ENCODE measurements at regions not wholly inside any gene's neighbourhood (a gene's known extent, or its start where the extent isn't known, plus 50 kb on each side); places are given as distances from the start of the nearest gene placed in this dataset.
"Not testable (repeated sequence)": the region's sequence is repeated elsewhere in the genome, so short reads cannot be mapped to it uniquely, and the experiment has no call there.

DNA sequence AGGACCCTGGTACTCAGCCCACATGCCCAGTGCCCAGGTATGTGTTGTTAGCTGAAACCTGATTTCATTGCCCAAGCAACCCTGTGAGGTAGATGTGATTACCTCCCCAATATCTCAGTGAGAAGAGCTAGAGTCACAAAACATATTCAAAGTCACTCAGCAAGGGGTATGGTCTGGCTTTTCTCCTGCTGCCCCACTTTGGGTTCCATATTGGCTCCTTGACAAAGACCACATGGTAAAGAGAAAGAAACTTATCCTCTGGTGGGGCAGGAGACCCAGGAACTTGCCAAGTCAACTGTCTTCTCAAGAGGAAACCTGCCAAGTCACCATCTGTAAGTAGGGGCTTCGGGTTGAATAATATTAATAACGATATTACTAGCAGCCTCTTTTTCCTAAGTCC, 148.3 kb upstream of the LMCD1 start:
- no peak for DNase-seq (ENCODE audit: low spot score)

DNA sequence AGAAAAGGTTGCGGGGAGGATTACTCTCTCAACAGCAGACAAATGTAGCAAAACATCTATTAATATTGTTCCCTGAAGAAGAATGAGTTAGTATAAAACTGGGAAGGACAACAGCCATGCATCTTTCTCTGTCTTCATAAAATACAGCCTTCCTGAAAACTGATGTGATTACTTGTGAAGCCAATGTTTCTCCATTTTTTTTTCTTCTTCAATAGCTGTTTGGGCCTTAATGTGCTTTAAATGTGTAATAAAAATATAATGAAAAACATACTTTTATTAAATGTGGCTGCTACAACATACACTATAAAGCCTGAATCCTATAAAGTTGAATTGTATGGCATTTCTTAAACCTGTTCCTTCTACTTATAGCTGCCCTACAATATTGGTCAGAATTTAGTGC, 146.3 kb upstream of the LMCD1 start:
- DNase-seq (ENCODE audit: low spot score), result no peak

- DNase-seq (ENCODE audit: low spot score), result not testable (repeated sequence)
These were observed 145.6 kb upstream of the LMCD1 start for GRCh38 chr3:8356066-8356465.

DNA sequence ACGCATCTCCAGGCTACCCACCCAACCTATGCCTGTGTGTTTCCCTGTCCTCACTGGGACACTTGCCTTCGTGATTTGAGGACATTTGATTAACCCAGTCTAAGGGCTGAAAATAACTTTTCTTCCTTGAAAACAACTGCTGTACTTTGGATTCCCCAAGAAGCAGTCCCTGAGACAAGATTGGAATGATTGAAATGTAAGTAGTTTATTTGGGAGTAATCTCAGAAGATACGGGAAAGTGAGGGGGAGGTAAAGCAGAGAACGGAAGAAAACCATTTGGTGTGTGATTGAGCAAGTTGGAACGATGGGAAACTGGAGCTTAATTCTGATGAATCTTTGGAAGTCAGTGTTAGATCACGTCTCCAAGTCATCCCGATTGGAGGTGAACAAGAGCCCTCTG, 143.8 kb upstream of the LMCD1 start:
- DNase-seq (ENCODE audit: low spot score), result no peak

DNA sequence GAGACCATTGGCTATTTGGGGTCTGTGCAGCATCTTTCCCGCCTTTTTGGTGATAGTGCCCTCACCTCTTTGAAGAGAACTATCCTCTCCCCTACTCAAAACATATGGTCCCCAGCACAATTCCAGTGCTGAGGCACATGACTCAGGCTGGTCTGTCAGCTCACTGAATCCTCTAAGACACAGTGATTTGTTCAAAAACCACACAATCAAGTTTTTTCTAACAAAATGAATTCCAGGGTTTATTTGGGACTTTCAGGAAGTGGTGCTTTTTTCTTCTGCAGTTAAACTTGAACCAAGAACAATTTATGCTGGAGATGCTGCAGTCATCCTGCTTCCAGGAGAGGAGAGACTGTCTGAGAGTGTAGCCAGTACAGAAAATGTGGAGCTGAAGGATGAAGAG, 142.5 kb upstream of the LMCD1 start:
- DNase-seq (ENCODE audit: low spot score), result no peak

DNA sequence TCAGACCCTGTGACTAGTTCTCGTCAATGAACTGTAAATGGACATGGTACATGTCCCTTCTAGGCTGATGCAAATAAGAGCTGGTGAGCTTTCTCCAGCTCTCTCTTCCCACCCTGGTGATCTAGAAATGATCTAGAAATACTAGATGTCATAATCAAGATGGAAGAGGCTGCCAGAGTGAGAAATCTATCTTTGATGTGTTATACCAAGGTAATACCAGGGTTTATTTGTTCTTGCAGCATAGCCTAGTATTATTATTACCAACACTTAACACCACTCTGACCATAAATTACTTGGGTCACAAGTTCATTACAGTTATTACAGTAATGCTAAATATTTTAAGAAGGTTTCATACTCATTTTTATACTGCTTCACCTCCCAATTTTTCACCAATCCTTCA, 138.4 kb upstream of the LMCD1 start:
- DNase-seq (ENCODE audit: low spot score), result no peak

DNA sequence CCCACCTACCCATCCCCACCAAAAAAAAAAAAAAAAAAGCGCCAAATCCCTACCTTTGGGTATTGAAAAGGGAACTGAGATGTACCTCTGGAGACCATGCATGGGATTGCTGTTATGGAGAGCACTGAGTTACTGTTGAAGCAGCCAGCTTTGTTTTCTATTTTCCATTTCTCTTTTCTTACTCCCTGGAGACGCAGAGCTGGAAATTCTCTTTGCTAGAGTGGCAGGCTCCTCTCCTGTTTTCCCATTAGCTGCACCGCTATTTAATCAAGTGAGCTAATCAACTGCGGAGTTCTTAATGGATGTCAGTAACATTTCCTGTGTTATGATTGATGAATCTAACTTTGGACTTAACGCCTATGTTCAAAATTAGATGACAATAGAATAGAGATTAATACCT, 136.1 kb upstream of the LMCD1 start:
- DNase-seq (ENCODE audit: low spot score), result no peak

DNA sequence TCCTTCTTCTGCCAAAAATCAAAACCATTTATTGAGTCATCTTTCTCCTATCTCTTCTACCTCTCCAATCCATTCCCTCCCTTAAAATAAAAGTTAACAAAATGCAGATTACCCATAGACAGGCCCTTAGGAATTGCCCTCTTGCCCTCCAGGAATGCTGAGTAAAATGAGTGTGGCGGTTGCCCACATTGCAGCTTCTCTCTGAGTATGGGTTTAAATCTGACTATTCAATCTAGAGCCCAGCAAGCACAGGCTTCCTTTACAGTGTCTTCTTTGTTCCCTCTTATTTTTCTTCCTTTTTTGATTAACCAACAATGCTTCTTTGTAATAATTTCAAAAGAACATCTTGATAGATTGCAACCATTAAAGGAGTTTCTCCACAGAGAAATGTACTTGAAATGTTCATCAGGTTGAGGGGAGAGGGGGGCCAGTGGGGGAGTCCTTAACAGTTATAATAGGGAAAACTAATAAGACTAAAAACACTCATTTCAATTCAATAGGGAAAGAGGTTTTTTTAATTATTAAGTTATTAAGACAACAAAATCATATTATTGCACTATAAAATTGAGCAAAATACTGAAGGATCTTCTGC, 135.3 kb upstream of the LMCD1 start:
- DNase-seq (ENCODE audit: low spot score), result no peak

GRCh38 chr3:8368598-8368997, 133.0 kb upstream of the LMCD1 start:
- no peak for DNase-seq (ENCODE audit: low spot score)

- DNase-seq (ENCODE audit: low spot score), result no peak
These were observed 132.0 kb upstream of the LMCD1 start for GRCh38 chr3:8369638-8370037.

GRCh38 chr3:8371085-8371551, 130.5 kb upstream of the LMCD1 start:
- DNase-seq (ENCODE audit: low spot score), result no peak

DNA sequence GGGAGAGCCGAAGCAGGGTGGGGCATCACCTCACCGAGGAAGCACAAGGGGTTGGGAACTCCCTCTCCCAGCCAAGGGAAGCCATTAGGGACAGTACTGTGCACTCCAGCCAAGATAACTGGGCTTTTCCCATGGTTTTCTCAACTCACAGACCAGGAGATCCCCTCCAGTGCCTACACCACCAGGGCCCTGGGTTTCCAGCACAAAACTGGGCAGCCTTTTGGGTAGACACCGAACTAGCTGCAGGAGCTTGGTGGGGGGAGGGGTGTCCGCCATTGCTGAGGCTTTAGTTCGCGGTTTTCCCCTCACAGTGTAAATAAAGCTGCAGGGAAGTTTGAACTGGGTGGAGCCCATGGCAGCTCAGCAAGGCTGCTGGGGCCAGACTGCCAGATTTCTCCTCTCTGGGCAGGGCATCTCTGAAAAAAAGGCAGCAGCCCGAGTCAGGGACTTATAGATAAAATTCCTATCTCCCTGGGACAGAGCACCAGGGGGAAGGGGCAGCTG, 129.6 kb upstream of the LMCD1 start:
- no peak for DNase-seq (ENCODE audit: low spot score)

DNA sequence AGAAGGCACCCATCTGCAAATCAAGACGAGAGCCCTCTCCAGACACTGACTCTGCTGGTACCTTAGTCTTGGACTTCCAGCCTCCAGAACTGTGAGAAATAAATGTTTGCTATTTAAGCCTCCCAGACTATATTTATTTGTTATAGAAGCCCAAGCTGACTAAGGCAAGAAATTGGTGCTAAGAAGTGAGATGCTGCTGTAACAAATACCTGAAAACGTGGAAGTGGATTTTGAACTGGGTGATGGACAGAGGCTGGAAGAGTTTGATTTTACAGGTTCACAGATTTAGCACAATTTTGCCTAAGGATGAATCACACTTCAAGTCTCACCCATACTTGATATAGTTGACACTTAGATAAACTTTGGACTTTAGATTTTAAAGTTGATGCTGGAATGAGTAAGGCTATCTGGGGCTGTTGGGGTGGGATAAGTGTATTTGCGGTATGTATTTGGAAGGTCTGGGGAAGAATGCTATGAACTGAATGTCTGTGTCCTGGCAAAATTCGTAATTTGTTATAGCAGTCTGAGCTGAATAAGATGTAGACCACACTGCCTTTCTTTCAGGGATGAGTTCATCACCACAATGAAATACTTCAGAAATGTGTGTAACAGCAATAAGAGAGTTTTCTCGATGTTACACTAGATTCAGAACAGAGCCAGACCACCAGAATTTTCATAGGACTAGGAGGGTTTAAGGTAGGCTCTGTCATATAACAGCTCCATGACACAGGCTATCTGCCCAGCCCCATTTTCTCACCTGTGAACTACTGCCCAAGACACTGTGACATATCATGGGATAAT, 120.5 kb upstream of the LMCD1 start:
- no peak for DNase-seq (ENCODE audit: low spot score)

- DNase-seq (ENCODE audit: low spot score), result no peak
These were observed 115.6 kb upstream of the LMCD1 start for GRCh38 chr3:8385848-8386620.

- DNase-seq (ENCODE audit: low spot score), result no peak
These were observed 114.1 kb upstream of the LMCD1 start for GRCh38 chr3:8387571-8387970.

- no peak for DNase-seq (ENCODE audit: low spot score)
These were observed 101.9 kb upstream of the LMCD1 start for GRCh38 chr3:8399686-8400085.

DNA sequence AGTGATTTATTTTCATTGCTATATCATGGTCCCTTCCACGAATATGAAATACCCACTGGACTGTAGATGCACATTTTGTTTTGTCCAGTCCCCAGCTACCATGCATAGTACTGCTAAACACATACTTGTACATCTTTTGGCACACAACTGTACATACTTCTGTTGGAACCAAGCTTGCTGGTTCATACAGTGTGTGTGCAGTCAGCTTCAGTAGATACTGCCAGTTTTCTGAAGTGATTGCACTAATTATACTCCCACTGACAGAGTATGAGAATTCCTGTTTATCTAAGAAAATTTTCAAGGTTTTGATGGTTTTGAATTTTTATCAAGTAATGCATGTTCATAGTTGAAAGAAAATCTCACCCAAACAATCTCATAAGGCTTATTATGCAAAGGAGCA, 100.7 kb upstream of the LMCD1 start:
- DNase-seq (ENCODE audit: low spot score), result no peak

DNA sequence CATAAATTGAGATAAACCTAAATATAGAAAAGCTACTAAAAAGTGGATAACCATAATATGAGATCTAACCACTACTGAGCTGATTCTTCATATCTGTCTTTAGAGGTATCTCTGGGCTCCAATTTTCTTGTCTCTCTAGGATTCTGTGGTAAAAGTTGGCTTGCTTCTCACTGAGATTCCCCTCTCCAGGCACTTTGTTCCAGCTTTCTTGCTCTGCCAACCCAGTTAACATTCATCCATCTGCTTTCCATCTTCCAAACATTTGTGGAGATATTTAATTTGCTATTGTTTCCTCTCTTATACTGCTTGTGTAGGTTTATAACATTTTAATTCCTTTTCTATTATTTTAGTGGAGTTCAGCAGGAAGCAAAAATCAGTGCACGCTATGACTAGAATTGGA, 97.6 kb upstream of the LMCD1 start:
- no peak for DNase-seq (ENCODE audit: low spot score)

GRCh38 chr3:8405144-8405543, 96.5 kb upstream of the LMCD1 start:
- no peak for DNase-seq (ENCODE audit: low spot score)

- DNase-seq (ENCODE audit: low spot score), result no peak
These were observed 95.1 kb upstream of the LMCD1 start for GRCh38 chr3:8406479-8406878.

GRCh38 chr3:8413337-8413926, 88.2 kb upstream of the LMCD1 start:
- no peak for DNase-seq (ENCODE audit: low spot score)

DNA sequence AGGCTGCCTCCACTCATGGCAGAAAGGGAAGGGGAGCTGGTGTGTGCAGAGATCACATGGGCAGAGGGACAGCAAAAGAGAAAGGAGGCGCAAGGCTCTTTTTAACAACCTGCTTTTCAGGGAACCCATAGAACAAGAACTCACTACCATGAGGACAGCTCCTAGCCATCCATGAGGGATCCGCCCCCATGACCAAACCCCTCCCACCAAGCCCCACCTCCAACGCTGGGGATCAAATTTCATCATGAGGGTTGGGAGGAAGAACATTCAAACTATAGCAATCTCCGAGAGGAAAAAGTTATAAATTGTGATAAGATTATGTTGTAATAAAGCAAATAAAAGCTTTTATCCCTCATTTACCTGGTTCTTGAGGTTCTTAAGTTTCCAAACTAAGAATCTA, 84.7 kb upstream of the LMCD1 start:
- no peak for DNase-seq (ENCODE audit: low spot score)

- no peak for DNase-seq (ENCODE audit: low spot score)
These were observed 81.0 kb upstream of the LMCD1 start for GRCh38 chr3:8420612-8421011.

Measured in ecto neural progenitor cell (in vitro differentiated cells).